ENCODE measurements at regions not wholly inside any gene's neighbourhood (a gene's known extent, or its start where the extent isn't known, plus 50 kb on each side); places are given as distances from the start of the nearest gene placed in this dataset.

- H3K4me3 ChIP-seq (ENCODE audit: low read length in 3 of 3), result no peak overlapping the region
- H3K9me3 ChIP-seq (ENCODE audit: control insufficient read depth in 2 of 3, insufficient read depth in 1 of 3, low read length in 3 of 3), result no peaks in the 10 kb centered on the region
- H3K36me3 ChIP-seq (ENCODE audit: control insufficient read depth in 2 of 3, insufficient read depth in 3 of 3, low read length in 3 of 3), result no peaks in the 10 kb centered on the region
- no peak for TF ChIP-seq CTCF (IDR thresholded peaks at IDR 0.05; ENCODE audit: borderline replicate concordance, extremely low read depth, insufficient read depth)
- DNase-seq (no peak), FAIRE-seq (no peak)
- H3K27ac ChIP-seq (ENCODE audit: low read depth in 2 of 2, low read length in 2 of 2), result no peak overlapping the region
- no peak overlapping the region for H3K9ac ChIP-seq (ENCODE audit: low read length in 3 of 3)
- no peaks in the 10 kb centered on the region for H3K4me1 ChIP-seq (ENCODE audit: control insufficient read depth in 2 of 3, insufficient read depth in 2 of 3, low read depth in 1 of 3, low read length in 3 of 3)
- intact Hi-C loops (cut with DNase I), result no loop called here
- H3K27me3 ChIP-seq (ENCODE audit: control insufficient read depth, insufficient read depth, low read length), result no peaks in the 10 kb centered on the region
Measured at GRCh38 chr4:32876546-32876945, 2156.4 kb downstream of the PCDH7 start.

DNA sequence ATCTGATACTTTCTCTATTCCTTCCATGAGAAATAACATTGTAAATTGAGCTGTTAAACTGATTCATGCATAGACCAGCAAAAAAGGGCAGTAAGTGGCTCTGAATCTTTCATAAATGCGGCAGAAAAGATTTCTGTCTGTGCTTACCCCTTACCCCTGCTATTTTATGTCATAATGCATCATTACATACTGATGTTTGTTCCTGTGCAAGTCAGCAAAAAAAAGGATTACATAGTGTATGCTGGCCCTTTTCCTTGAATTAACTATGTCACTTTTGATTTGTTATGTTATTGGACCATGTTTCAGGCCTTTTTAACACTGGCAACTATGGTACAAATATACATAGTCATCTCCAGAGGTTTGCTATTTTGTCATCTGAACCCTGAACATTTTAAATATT, 2159.7 kb downstream of the PCDH7 start:
- intact Hi-C loops (cut with DNase I), result no loop called here
- no peak overlapping the region for H3K9ac ChIP-seq (ENCODE audit: low read length in 3 of 3)
- no peak overlapping the region for H3K27ac ChIP-seq (ENCODE audit: low read depth in 2 of 2, low read length in 2 of 2)
- no peaks in the 10 kb centered on the region for H3K36me3 ChIP-seq (ENCODE audit: control insufficient read depth in 2 of 3, insufficient read depth in 3 of 3, low read length in 3 of 3)
- no peak overlapping the region for H3K4me3 ChIP-seq (ENCODE audit: low read length in 3 of 3)
- TF ChIP-seq CTCF (IDR thresholded peaks at IDR 0.05; ENCODE audit: borderline replicate concordance, extremely low read depth, insufficient read depth), result no peak
- no peaks in the 10 kb centered on the region for H3K4me1 ChIP-seq (ENCODE audit: control insufficient read depth in 2 of 3, insufficient read depth in 2 of 3, low read depth in 1 of 3, low read length in 3 of 3)
- FAIRE-seq (no peak), DNase-seq (no peak)
- H3K9me3 ChIP-seq (ENCODE audit: control insufficient read depth in 2 of 3, insufficient read depth in 1 of 3, low read length in 3 of 3), result no peaks in the 10 kb centered on the region
- no peaks in the 10 kb centered on the region for H3K27me3 ChIP-seq (ENCODE audit: control insufficient read depth, insufficient read depth, low read length)

DNA sequence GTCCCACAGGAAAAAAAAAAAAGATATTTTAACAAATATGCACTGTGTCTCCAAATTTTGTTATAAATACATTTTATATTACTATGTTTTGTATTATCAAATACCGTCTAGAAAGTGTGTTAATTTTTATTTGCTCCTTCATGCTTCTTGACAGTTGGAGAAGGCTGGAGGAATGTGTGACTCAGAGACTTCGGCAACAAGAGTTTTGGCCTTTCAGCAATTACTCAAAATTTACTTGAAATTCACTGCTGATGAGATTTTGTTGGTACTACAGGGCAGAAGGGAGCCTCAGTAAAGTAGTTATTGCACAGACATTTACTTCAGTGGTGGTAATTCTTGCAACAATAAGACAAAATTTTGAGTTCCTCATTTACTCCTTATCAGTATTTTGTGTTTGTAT, 2164.0 kb downstream of the PCDH7 start:
- FAIRE-seq, result no peak
- intact Hi-C loops (cut with DNase I), result no loop called here

More for the DNA sequence above, 2164.0 kb downstream of the PCDH7 start:
- Histone ChIP-seq H3K9me3 (ENCODE audit: control insufficient read depth in 2 of 3, insufficient read depth in 1 of 3, low read length in 3 of 3) (no peaks in the 10 kb centered on the region), H3K9ac (ENCODE audit: low read length in 3 of 3) (no peak overlapping the region), H3K36me3 (ENCODE audit: control insufficient read depth in 2 of 3, insufficient read depth in 3 of 3, low read length in 3 of 3) (no peaks in the 10 kb centered on the region), H3K4me3 (ENCODE audit: low read length in 3 of 3) (no peak overlapping the region), H3K27me3 (ENCODE audit: control insufficient read depth, insufficient read depth, low read length) (no peaks in the 10 kb centered on the region), H3K27ac (ENCODE audit: low read depth in 2 of 2, low read length in 2 of 2) (no peak overlapping the region), H3K4me1 (ENCODE audit: control insufficient read depth in 2 of 3, insufficient read depth in 2 of 3, low read depth in 1 of 3, low read length in 3 of 3) (no peaks in the 10 kb centered on the region)
- TF ChIP-seq CTCF (IDR thresholded peaks at IDR 0.05; ENCODE audit: borderline replicate concordance, extremely low read depth, insufficient read depth), result no peak
- no peak for DNase-seq

Measured in kidney (tissue), 13 donors.